RPMI7951 (cell line): ENCODE measurements at regions not wholly inside any gene's neighbourhood (a gene's known extent, or its start where the extent isn't known, plus 50 kb on each side); places are given as distances from the start of the nearest gene placed in this dataset.

Experiments used
- DNase-seq: peaks from one replicate; pipeline ENCODE4 v3.0.0-alpha.2; 2012; ENCODE audit warnings: low read depth

DNA sequence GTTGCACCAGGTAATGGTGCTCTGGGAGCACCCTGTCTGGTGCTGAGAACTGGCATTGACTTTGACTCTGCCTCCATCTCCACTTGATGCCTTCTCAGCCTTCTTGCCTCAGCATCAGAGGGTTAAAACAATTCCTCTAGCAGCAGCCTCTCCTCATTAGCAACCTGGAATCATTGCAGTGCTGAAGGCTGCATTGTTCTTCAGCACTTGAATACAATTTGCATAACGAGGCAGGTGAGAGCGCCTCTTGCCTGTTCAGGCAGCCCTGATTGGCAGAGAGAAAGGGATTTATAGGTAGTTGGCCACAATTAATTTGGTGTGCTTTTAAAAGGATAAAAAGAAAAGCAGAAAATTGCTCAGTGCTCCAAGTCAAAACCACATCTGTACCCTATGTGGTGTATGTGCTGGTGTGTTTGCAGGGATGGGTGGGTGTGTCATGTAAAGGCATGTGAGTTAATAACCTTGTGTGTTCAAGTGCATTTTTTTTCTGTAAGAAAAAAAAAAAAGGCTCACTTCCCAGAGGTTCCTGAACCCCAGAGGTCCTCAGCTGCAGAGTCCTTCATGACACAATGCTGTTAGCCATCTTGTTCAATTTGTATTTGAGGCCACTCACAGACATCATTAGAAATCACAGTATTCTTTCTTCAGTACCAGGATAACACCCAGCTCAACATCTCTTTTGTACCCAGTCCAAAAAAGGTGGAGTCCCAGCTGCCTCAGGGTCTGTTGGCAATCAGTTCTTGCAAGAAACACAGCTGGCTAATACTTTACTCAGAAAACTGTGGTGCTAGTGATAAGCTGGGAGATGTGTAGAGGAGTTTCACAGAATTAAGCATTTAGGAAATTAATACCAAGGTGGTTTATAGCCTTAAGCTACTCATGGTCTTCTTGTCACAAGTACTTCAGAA, 385.6 kb downstream of the GRIN2B start:
- DNase-seq = no peak

DNA sequence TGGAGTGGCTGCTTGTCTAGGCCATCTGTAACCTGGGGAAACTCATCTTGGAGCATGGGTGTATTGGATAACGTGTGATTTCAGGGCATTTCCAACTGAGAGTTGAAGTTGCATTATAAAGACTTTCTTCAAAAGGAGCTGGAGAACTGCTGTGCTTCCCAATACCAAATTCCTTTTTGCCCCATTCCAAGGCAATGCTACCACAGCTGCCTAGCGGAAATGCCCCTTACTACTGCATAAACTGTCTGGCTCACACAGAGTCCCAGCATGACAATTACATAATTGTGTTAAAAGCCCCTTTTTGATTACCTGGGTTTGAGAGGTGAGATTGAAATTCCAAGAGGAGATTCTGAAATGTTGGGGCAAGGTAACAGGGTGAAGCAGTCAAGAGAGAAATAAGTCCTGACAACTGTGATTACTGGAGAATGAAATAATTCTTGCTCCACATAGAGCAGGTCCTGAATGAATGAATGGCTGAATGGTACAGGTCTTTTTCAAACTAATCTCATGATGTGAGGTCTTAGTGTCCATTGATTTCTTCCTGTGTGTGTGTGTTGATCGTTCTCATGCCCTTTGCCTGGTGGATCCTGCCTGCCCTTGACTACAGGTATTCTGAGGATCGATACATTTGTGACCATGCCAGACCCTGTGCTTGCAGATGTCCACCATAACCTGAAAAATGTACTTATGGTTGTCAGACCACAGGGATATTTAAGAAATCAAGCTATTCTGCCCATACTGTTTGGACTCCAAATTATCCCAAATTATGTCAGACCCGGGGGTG, 386.5 kb downstream of the GRIN2B start:
- DNase-seq = no peak

DNA sequence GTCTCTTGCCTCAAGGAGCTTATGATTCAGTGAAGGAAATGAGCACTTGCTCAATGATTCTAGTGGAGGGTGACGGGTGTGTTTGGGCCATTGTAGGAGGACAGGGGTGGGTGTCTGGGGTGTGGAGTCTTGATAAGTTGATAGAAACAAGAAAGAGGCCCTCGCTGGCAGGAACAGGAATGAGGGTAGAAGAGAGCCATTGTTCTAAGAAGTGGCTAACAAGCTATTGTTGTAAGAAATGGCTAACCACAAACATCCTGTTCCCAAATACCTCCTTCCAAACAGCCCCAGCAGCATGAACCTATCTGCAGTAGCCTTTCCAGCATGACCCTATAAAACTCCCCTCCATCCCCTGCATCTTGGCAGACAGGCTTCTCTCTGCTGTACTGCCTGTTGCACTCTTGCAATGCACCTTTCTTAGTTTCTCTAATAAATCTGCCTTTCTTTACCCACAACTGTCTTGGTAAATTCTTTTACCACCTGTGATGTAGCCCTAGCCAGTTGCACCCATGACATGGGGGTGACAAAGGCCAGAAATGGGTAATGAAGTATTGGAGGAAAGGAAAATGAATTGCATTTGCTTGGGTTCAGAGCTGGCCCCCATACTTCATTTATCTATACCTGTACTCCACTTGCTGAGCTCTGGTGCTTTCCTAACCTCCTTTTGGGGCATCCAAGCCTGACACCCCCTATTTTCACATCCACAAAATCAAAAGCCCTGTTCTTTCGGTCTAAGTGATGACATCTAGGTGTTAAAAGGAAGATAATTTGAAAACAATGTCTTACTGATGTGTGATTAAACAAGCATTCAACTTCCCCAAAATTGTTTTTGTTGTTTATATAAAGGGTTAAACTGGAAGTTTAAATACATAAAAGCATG, 389.1 kb downstream of the GRIN2B start:
- no peak for DNase-seq

DNA sequence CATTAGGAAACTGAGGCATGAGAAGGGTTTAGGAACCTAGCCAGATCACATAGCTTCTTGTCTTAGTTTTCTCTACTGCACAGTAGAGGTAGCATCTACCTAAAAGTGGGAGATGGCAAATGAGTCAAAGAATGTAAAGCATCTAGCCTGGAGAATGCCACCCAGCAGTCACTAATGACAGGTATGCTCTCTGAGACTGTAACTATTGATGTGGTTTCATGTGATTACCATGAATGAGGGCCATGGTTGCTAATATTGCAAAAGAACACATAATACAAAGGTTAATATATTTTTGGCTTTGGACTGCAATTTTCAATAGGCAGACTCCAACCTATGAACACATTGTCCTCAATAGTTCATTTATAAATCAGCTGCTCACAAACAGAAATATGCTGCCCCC, 389.9 kb downstream of the GRIN2B start:
- no peak for DNase-seq

DNA sequence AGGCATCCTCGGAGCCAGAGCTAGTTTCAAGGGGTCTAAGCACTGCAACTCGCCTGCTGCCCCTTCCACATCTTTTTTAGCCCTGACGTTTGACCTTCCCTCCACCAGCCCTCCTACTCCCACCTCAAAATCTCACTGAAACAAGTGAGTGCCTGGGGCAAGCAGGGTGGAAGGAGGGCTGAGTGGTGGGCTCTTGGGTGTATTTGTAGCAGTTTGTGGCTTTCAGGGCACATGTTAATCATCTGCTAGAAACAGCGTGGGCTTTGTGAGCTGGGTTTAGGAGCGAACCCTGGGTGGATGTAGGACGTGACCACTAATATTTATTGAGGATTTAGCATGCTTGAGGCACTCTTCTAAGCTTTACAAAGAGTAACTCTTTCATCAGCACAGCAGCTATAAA, 390.3 kb downstream of the GRIN2B start:
- no peak for DNase-seq

DNA sequence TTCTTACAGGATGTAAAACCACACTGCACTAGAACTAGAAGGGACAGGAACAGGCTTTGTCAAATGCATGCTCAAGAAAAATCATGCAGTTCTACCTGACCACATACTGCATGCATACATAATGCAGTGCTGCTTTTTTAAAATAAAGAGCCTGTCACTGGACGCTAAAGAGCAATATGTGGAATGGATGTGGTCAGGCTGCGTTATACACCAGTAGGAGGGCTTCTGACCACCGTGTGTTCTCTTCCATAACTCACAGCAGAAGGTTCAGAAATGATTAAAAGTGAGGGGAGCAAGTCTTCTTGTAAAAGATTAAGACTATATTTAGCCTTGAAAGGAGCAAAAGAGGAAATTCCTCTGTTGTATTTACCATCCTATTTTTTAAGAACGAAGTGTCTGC, 392.0 kb downstream of the EMP1 start:
- DNase-seq = no peak

DNA sequence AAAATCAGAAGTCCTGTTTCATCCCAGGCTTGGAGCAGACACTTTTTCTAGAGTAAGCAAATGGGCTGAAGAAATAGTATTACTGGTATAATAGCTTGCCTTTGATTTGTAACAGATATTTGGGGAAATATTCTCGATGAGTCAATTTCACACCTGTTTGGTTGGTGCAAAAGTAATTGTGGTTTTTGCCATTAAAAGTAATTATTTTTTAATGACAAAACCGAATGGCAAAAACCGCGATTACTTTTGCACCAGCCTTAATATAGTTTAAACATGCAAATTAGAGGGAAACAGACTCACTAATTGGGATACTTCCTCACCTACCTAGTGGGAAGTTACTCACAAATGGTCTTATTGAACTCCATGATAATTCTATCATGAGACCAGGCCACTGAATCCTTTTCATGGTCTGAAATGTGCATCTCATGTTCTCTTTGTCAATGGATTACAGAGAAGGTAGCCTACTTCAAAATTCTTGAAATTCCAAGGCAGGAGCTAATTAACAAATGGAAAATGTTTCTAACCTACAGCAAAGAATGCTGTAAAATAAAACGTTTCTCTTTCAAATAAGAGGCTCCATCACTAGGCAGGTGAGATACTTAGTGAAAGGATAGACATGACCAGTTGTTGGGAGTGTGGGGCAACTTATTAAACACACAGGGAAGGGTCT, 391.3 kb downstream of the EMP1 start:
- DNase-seq = no peak

DNA sequence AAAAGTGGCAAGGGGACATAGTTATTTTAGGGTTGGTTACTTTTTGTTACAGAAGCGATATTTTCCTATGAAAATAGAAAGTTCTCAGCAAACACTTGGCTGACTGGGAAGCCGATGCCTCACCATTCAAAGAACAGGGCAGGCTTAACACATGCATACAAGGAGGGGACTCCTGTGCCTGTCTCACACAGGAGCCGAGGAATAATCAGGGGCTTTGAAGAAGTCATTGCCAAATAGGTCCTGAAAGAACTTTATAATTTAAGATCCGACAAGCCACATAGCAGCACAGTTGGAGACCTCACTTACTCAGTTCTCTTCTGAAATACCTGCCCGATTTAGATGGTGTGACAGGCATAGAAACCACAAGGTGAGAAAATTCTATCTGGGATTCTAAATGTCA, 389.8 kb downstream of the EMP1 start:
- DNase-seq = no peak

DNA sequence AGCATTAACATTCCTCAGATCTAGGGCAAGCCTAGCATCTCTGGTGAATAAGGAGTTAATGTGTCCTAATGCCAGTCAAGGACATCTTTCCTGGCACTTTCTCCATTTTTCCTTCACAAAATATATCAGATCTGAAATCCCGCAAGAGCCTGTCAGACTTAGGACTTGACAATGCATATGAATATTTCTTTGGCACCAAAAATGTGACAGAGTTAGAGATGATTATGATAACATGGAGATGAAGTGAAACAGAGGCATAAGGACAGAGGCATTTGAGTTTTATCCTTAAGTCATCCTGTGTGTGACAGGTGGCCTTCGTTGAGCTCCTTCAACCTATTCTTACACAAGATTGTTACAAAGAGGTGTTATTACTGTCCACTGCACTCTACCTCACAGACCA, 388.0 kb downstream of the EMP1 start:
- no peak for DNase-seq

DNA sequence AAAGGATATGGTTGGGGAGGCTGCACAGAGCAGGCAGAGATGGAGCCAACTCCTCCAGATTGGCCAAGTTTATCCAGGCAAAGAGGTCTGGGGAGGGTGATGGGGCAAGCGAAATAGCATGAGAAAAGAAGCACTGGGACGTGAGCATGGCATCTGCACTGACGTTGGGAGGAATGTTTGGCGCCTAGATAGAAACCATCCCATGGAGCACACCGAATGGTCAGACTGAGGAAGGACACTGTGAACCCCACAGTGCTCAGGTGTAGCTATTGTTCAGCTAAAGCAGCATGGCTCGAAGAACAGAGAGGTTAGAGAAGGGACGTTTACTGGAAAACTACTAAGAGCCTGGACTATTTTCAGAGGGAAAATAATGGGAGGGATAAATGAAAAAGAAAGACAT, 387.1 kb downstream of the EMP1 start:
- DNase-seq = no peak

DNA sequence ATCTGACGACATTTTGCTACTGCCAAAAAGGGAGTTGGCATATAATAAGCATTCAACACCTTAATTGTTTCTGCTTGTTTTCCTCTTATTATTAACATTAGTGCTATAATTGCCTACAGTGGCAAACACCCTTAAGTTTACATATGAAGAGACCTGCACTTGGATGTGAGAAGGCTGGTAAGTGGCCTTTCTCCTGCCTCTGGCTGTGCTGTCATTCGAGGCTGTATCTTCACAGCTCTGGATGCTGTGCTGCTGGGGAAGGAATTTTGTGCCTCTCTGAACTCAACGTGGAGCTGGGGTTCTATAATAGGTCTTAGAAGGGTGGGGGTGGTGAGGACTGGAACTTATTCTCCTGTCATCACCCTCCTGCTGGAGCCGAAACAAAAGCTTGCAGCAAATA, 385.9 kb downstream of the EMP1 start:
- DNase-seq = no peak

DNA sequence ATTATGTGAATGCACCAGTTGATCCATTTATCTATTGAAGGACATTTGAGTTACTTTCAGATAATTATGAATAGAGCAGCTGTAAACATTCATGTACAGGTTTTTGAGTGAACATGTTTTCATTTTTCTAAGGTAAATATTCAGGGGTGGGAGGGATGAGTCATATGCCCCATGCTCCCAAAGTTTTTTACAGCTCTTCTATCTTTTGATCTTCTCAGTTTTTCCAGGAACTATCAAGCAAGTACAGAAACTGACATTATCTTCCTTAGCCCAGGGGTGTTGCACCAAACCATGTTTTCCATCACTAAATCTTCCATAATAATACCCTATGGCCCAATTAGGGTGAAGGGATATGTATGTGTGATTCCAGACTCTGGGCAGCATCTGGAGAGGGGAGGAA, 384.5 kb downstream of the EMP1 start:
- no peak for DNase-seq

DNA sequence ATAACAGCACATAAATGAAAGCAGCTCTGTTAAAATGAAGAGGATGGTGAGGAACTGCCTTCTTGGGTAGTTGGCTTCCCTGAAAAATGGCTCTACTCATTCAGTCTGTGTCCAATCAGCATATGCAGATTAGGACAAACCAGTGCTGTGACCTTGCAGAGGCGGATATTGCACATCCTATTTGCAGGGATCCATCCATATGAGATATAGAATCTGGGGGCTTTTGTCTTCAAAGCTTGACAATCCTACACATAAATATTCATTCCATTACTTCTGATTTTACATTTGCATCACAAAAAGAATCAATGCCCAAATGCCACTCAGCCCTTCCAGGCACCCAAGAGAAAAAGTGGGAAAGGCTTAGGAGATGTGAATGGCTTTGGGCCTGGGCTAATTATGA, 383.7 kb downstream of the EMP1 start:
- no peak for DNase-seq

DNA sequence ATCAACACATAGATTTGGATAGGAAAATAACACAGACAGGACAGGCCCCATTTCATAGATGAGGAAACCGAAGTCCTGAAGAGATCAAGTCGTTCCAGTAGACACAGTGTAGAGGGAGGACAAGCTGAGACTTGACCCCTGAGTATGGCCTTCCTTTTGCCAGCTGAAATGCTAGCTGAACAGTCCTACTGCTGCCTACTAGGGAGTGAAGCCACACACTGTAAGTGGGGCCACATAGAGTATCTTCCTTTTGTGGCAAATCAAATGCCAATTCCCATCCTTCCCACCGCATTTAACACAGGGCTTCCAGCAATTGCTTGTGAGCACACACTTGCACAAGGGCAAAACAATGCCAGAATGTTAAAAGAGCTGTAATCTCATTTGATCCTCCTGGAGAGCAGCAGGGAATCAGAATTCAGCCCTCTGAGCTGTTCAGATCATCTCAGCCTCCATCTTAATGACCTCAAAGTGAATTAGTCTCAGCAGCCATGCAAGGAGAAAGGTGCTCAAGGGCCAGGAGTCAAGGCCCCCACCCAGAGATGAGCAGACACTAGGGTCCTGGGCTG, 380.5 kb downstream of the EMP1 start:
- no peak for DNase-seq

DNA sequence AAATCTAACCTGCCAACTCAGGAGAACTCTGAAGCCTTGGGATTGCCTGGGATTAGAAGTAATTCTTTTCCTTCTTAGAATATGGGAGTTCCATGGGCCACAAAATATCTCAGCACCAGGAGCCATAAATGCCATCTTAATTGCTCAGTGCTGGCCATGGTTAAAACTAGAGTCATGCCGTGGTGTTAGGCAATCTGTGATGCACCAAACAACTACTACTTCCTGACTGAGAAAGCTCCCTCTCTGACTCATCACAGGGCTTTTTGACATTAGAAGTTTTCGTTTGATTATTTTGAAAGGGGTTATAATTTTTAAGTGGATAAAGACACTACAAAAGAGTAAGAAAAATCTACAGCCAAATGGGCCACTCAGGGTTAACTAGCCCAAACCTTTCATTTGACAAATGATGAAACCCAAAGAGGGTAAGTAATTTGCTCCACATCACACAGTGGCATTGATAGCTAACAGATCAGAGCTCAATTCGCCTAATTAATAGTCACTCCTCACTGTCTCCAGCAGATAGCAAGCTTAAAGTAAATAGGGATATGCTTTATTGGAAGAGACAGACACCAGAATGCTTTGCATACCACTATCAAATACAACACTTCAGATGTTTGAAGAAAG, 377.3 kb downstream of the EMP1 start:
- peak; percentile 47 for DNase-seq

DNA sequence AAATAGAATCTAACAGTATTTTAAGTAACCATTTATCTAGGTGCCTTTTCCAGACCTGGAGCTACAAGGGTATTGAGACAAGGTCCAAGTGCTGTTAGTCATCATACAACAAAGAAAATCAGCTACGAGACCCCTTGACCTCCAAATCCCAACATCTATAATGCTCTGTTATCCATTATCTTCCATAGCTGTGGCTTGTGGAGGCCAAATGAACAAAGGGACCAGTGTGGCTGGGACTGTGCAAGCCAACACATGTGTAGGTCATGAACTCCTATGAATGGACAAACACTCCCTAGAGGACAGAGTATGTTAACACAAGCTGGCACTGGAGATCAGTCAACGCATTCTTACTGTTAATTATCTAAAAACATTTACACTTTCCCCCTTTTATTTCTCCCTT, 374.5 kb downstream of the EMP1 start:
- DNase-seq = no peak

DNA sequence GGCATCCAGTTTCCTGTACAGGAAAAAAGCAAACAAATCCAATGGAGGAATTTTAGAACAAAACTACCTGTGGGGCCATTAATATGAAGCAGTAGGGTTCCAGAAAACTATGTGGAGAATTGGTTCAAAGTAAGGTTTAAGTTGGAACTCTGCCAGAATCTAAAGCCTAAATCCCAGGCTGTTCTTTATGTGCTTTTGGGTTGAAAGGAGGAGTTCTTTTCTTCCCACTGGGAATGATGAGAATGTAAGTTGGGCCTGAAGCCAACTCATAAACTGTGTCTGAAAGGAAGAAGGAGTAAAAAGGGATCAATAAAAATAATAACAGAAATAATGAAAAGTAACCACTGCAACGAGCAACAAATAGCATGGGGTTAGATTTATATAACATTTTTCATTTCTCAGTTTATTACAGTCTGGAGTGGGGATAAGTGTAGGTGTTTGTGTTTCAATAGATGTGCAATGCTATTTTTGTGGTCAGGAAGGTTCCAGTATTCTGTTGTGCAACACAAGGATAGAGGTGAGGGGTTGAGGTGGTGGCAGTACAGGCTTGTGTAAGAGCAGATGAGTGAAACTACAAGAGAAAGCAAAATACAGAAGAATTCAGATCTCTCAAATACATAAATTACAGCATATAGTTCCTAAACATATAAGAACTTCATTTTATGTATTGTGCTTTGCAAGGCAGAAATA, 373.6 kb downstream of the EMP1 start:
- DNase-seq = no peak

DNA sequence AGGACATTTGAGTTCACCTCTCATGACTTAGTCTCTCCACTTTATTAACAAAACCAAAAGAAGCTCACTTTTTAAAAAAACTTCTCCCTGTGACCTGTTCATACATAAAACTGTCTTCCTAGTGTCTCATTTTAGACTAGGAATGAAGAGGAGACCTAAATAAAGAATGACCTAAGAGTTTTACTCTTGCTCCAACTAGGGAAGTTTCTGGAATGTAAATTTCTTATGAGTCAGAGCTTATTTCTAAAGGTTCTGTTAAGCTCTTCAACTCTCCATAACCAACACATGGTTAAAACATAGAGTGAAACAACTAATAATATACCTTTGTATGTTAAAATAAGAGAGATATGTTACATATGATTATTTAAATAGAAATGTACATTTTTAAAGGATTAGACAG, 369.8 kb downstream of the EMP1 start:
- no peak for DNase-seq

DNA sequence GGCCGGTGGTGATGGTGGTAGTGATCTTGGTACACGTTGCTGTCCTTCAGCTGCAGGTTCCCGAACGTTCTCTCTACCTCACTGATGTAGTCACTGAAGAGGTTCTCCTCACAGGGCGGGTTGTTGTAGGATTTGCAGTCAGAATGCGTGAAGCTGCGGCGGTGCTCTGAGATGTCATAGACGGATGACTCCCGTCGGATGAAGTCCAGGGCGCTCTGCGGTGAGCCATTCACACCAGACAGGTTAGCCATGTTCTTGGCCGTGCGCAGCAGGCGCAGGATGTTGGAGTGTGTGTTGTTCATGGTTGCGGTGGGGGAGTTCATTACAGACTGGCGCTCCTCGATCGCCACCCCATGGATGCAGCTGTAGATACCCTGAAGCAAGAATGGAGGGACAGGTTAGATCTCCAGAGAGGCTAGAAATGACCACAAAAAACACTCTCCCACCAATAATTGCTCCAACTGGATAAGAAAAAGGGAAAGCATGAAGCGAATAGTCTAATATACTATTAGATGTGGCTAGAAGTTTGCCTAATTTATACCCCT, 367.8 kb downstream of the EMP1 start:
- DNase-seq = no peak

DNA sequence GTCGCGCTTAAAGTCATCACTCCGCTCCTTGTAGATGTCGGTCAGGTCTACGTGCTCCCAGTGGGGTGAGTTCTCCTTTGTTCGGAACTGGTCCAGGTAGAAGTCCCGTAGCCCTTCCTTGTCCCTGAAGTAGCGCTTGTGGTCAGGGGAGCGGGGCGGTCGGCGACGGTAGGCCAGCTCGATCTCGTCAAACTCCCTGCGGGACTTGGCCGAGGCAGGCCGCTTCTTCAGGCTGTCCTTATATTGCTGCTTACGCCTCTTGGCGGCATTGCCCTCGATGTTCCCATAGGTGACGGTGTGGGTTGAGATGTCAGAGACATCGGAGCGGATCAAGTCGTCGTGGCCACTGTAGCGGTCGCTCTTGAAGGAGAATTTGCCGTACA, 367.2 kb downstream of the EMP1 start:
- no peak for DNase-seq
